ENCODE measurements at regions not wholly inside any gene's neighbourhood (a gene's known extent, or its start where the extent isn't known, plus 50 kb on each side); places are given as distances from the start of the nearest gene placed in this dataset.
"Not testable (repeated sequence)": the region's sequence is repeated elsewhere in the genome, so short reads cannot be mapped to it uniquely, and the experiment has no call there.

GRCh38 chr1:55517036-55517435 is 301.9 kb upstream of the USP24 start:
- intact Hi-C loops (cut with DNase I): no loop called here
- no peak for TF ChIP-seq CTCF (IDR thresholded peaks at IDR 0.05; ENCODE audit: borderline replicate concordance, extremely low read depth, insufficient read depth)
- no peaks in the 10 kb centered on the region for H3K9me3 ChIP-seq (ENCODE audit: control insufficient read depth in 2 of 3, insufficient read depth in 1 of 3, low read length in 3 of 3)
- peaks cover 0 to 6% (median 0%) of the 10 kb centered on the region in 3 donors for H3K4me1 ChIP-seq (ENCODE audit: control insufficient read depth in 2 of 3, insufficient read depth in 2 of 3, low read depth in 1 of 3, low read length in 3 of 3)
- no peaks in the 10 kb centered on the region for H3K27me3 ChIP-seq (ENCODE audit: control insufficient read depth, insufficient read depth, low read length)
- H3K27ac ChIP-seq (ENCODE audit: low read depth in 2 of 2, low read length in 2 of 2): no peak overlapping the region
- no peak for FAIRE-seq
- no peak for DNase-seq
- H3K9ac ChIP-seq (ENCODE audit: low read length in 3 of 3): no peak overlapping the region
- no peaks in the 10 kb centered on the region for H3K36me3 ChIP-seq (ENCODE audit: control insufficient read depth in 2 of 3, insufficient read depth in 3 of 3, low read length in 3 of 3)
- no peak overlapping the region for H3K4me3 ChIP-seq (ENCODE audit: low read length in 3 of 3)

DNA sequence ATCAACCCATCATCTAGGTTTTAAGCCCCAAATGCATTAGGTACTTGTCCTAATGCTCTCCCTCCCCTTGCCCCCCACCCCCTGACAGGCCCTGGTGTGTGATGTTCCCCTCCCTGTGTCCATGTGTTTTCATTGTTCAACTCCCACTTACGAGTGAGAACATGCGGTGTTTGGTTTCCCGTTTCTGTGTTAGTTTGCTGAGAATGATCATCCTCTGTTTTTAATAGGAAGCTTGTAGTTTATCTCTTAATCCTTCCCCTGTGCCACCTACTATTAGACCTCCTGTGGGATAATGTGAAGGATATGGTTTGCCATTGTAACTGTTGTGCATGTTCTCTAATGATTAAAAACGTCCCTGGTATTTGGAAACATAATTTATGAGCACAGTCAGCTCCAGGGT is 299.4 kb upstream of the USP24 start:
- H3K27me3 ChIP-seq (ENCODE audit: control insufficient read depth, insufficient read depth, low read length); FAIRE-seq; intact Hi-C loops (cut with DNase I); H3K9ac ChIP-seq (ENCODE audit: low read length in 3 of 3); H3K27ac ChIP-seq (ENCODE audit: low read depth in 2 of 2, low read length in 2 of 2); H3K4me1 ChIP-seq (ENCODE audit: control insufficient read depth in 2 of 3, insufficient read depth in 2 of 3, low read depth in 1 of 3, low read length in 3 of 3); H3K9me3 ChIP-seq (ENCODE audit: control insufficient read depth in 2 of 3, insufficient read depth in 1 of 3, low read length in 3 of 3); H3K4me3 ChIP-seq (ENCODE audit: low read length in 3 of 3); H3K36me3 ChIP-seq (ENCODE audit: control insufficient read depth in 2 of 3, insufficient read depth in 3 of 3, low read length in 3 of 3): not testable (repeated sequence)
- peak in 2 of 5 donors; percentile 51 to 62 for DNase-seq

GRCh38 chr1:55512466-55512865 is 297.3 kb upstream of the USP24 start:
- intact Hi-C loops (cut with DNase I): no loop called here
- Histone ChIP-seq H3K36me3 (ENCODE audit: control insufficient read depth in 2 of 3, insufficient read depth in 3 of 3, low read length in 3 of 3) (no peaks in the 10 kb centered on the region), H3K4me3 (ENCODE audit: low read length in 3 of 3) (no peak overlapping the region), H3K27ac (ENCODE audit: low read depth in 2 of 2, low read length in 2 of 2) (no peak overlapping the region), H3K9ac (ENCODE audit: low read length in 3 of 3) (no peak overlapping the region), H3K9me3 (ENCODE audit: control insufficient read depth in 2 of 3, insufficient read depth in 1 of 3, low read length in 3 of 3) (no peaks in the 10 kb centered on the region), H3K27me3 (ENCODE audit: control insufficient read depth, insufficient read depth, low read length) (no peaks in the 10 kb centered on the region), H3K4me1 (ENCODE audit: control insufficient read depth in 2 of 3, insufficient read depth in 2 of 3, low read depth in 1 of 3, low read length in 3 of 3) (peaks cover 0 to 3% (median 0%) of the 10 kb centered on the region in 3 donors)
- FAIRE-seq (no peak), DNase-seq (peak in 1 of 5 donors; percentile 29)
- no peak for TF ChIP-seq CTCF (IDR thresholded peaks at IDR 0.05; ENCODE audit: borderline replicate concordance, extremely low read depth, insufficient read depth)

DNA sequence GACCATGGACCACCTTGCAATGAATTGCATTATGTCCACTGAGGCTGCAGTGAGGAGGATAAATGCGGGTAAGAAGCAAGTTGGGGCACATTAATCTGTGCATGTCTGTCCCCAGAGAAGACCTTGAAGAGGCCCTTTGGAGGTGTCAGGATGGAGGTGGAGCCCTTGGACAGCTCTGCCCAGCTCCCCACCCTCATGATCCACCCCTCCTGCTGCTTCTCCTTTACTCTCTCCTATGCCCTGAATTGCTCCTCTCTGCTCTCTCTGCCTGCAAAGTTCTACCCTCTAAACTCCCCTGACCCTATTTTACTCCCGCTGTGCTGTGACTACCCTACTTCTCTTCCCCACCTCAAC is 292.4 kb upstream of the USP24 start:
- TF ChIP-seq CTCF (IDR thresholded peaks at IDR 0.05; ENCODE audit: borderline replicate concordance, extremely low read depth, insufficient read depth): no peak
- peaks cover 0 to 11% (median 8%) of the 10 kb centered on the region in 3 donors for H3K4me1 ChIP-seq (ENCODE audit: control insufficient read depth in 2 of 3, insufficient read depth in 2 of 3, low read depth in 1 of 3, low read length in 3 of 3)
- FAIRE-seq: no peak
- H3K9me3 ChIP-seq (ENCODE audit: control insufficient read depth in 2 of 3, insufficient read depth in 1 of 3, low read length in 3 of 3): no peaks in the 10 kb centered on the region
- no peak overlapping the region for H3K27ac ChIP-seq (ENCODE audit: low read depth in 2 of 2, low read length in 2 of 2)
- H3K9ac ChIP-seq (ENCODE audit: low read length in 3 of 3): no peak overlapping the region
- no peaks in the 10 kb centered on the region for H3K27me3 ChIP-seq (ENCODE audit: control insufficient read depth, insufficient read depth, low read length)
- DNase-seq: no peak
- no peaks in the 10 kb centered on the region for H3K36me3 ChIP-seq (ENCODE audit: control insufficient read depth in 2 of 3, insufficient read depth in 3 of 3, low read length in 3 of 3)
- intact Hi-C loops (cut with DNase I): no loop called here
- no peak overlapping the region for H3K4me3 ChIP-seq (ENCODE audit: low read length in 3 of 3)

All from kidney (tissue), 13 donors.